GM19438 (cell line): ENCODE measurements at regions not wholly inside any gene's neighbourhood (a gene's known extent, or its start where the extent isn't known, plus 50 kb on each side); places are given as distances from the start of the nearest gene placed in this dataset.
A peak's percentile ranks its signal among the peaks of the same experiment; 100 is the strongest.

ENCODE experiments used
- ATAC-seq: cut with Tn5 transposase; IDR thresholded peaks from one replicate; pipeline ENCODE4 v1.9.1; 2021; ENCODE audit warnings: low read depth; ENCODE audit not compliant: unreplicated experiment

DNA sequence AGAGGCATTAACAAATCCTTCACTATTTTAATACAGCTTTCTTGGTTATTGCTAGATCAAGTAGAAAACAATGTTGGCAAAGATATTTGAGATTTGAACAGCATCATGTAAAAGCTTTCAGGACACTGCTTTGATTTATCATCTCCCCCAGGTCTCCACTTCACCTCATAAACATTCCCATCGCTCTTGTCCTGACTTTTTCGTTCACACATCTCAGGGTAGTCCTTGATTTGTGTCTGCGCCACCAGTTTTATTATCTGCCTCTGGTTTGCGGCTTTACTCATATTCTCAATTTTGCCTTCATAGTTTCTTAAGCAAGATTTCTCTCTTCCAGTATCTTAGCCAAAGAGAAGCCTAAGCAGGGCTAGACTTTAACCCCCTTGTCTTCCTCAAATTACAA, 63.5 kb upstream of the ROR1 start:
- no peak for ATAC-seq

DNA sequence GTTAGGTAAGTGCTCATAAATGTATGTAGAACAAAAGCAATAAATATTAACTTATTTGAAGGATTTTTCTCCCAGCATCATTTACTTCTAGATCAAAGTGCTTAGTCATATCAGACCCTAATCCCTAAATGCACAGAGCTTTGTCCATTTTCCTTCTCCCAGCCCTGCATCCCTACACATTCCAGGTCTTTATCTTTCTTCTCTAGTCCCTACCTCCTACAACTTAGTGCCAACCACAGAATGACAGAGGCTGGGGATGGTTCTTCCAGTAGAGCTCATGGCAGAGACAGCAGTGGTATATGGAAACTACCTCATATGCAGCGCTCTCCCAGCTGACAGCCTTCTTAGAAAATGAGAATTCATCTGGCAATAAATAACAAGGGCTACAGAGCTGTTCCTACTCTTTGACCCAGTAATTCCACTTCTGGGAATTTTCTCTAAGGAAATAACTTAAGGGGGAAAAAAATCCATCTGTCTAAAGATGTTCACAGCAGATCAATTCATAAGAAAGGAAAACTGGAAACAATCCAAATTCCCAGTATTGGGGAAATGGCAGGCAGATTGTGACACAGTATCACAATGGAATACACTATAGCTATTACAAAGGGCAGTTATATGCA, 62.9 kb upstream of the ROR1 start:
- ATAC-seq, result no peak

DNA sequence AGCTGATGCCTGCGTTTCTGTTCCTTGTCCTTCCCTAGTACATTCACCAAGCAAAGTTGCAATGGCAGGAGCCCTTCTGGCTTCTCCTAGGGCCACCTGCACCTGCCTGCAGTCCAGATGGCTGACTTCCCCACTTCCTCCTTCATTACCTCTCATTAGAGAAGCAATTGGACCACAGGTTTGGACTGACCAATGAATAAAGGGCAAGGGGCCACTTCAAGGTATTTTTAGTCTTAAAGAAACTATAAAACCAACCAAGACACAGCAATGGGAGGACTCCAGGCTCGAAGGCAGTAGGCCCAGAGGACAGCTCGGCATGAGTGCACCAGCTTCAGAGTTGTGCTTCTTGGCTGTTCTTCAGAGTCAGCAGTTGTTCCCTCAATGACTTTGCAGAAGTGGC, 60.8 kb upstream of the ROR1 start:
- no peak for ATAC-seq

DNA sequence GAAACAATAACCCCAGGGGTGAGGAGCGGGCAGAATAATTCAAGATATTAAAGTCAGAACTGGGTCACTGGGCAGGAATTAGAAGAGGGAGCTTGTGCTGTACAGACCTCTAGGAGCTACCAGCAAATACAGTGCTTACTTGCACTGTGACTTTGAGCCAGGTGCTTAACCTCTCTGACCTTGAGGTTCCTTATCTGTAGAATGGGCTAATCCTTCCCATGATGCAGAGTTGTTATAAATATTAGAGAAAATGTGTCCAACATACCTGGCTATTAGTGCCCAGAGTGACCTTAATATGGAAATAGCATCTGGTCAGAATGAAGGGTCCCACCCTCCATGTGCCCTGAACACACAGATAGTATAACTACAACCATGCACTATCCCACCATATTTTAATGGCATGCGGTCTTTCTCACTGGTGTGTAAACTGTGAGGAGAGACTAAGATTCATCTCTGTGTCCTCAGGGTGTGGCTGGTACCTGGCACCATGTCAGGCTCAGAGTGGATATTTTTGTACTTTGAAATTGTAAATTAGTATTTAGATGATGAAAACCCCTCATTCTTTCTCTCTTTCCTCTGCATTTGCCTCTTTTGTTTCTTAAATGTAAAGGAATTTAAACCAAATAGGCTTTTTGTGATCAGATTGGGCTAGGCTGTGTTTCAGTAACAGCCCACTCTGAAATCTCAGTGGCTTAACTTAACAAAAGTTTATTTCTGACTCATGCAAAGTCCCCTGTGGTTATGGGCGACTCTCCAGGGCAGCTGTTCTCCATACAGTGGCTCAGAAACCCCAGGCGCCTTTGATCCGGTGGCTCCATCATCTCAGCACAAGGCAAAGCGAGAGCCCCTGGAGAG, 60.0 kb upstream of the ROR1 start:
- peak; percentile 55 for ATAC-seq

DNA sequence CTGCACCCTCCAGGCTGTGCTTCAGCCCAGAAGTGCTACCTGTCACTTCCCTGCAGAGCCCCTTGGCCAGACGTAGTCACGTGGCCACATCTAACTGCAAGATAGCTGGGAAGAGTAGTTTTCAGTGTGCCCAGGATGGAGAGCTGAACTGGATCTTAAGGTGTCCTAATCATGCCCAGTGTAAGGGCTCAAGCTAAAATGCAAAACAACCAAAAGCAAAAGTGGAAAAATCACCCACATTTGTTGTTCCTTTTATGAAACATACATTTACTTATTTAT, 59.4 kb upstream of the ROR1 start:
- no peak for ATAC-seq

DNA sequence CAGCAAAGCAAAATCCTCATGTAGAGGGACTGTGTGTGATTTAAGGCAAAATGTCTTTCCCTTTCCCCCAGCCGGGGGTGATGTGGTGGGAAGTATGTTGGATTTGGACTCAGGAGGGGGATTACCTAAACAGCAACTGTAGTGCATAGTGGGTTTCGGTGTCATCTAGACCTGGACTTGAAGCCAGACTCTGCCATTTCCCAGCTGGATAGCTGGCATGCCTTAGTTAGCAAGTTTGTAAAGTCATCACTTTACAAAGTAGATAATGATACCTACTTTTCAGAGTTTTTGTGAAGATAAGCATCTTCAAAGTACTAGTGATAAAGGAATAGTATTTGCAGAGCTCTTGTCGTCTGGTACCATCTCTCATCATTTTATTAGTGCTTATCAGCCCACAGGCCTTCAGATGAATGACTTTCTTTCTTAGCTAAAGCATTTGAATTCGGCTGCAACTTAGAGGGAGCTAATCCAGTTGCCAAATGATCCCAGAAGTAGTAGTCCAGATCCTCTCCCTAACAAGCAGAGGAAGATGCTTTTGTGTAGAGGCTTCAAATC, 56.2 kb upstream of the ROR1 start:
- ATAC-seq, result no peak

DNA sequence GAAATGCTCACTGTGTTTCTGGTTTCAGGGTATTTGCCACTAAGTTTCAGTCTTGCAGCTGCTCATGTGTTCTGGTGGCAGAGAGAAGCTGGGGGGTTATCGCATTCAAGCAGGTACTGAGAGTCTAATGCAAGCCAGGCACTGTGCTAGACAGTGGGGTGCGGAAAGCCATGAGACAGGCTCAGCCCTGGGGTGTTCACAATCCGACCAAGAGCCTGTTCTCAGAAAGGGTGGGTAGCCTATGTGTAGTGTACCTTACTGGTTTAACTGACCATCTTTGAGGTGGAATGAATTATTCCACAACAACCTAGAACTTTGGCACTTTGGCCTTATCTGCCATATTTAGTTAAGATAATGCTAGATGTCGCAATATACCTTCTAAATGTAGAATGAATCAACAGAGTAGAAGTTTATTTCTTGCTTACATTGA, 55.3 kb upstream of the ROR1 start:
- no peak for ATAC-seq

DNA sequence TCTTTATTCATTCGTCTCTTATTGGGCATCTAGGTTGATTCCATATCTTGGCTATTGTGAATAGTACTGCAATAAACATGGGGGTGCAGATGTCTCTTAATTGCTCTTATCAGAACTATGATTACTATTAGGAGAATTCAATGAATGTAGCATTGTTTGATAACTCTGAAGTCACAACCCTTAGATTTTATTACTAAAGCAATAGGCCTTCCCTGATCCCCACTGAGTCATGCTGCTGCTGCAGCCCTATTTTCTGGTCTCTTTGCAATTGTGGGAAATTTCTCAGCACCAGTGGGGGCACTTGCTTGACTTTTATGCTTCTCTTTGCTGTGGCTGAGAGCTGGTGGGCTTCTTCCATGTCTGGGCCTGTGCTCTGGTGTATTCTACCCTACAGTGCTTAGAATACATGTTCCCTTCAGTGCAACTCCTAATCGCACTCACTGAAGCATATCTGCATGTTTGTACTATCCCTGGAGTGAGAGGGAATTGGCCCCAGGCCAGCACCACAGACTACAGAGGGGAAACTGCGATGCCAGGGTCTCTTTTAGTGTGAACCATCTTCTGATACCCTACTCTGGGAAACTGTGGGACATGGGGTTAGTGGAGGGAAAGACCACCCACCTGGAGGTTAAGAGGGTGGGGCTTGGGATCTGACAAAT, 52.2 kb upstream of the ROR1 start:
- no peak for ATAC-seq

DNA sequence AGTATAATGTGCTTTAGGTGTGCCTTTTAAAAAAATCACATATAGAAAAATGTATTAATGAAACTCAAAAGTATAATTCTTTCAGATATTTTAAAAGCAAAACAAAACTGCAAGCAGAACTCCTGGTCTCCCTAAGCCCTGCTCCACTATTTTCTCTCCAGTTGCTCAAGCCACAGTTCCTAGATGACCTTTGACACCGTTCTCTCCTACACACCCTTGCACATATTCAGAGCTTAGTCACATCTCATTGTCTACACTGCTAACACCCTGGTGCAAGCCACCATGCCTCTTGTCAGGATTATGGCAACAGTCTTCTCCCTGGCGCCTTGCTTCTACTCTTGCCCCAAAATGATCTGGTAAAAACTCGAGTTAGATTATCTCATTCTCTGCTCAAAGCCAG, 50.2 kb upstream of the ROR1 start:
- no peak for ATAC-seq
